ENCODE measurements at regions not wholly inside any gene's neighbourhood (a gene's known extent, or its start where the extent isn't known, plus 50 kb on each side); places are given as distances from the start of the nearest gene placed in this dataset.
"Not testable (repeated sequence)": the region's sequence is repeated elsewhere in the genome, so short reads cannot be mapped to it uniquely, and the experiment has no call there.

DNA sequence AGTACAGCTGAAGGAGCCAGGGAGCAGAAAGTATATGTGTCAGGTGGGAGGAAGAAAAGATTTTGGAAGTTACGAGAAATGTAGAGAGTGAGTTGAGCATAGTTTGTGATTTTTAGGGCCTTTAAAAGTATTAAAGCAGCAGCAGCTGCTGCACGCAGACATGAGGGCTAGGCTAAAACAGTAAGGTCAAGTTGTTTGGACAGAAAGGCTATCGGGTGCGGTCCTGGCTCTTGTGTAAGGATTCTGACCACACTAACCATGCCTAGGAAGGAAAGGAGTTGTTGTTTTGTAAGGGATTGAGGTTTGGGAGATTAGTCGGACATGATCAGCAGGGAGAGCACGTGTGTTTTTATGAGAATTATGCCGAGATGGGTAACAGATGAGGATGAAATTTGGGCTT, 991.6 kb upstream of the WWC1 start:
- H3K9me3 ChIP-seq (ENCODE audit: low read length); H3K27me3 ChIP-seq (ENCODE audit: control insufficient read depth in 1 of 2, insufficient read depth in 2 of 2, low read length in 2 of 2); ATAC-seq; H3K36me3 ChIP-seq (replicated peaks in 1 of 2; ENCODE audit: control insufficient read depth in 1 of 2, insufficient read depth in 2 of 2, low read length in 2 of 2); BruUV-seq (replicated peaks); H3K9ac ChIP-seq (ENCODE audit: insufficient read depth, low read depth, low read length); H3K4me2 ChIP-seq (ENCODE audit: low read depth, low read length); H3K79me2 ChIP-seq (ENCODE audit: insufficient read depth, low read length); POLR2A ChIA-PET; H3K4me3 ChIP-seq (replicated peaks in 1 of 3; ENCODE audit: insufficient read depth in 1 of 3, low read depth in 2 of 3, low read length in 3 of 3); FAIRE-seq; DNase-seq (ENCODE audit: low spot score); intact Hi-C loops (cut with micrococcal nuclease; ENCODE audit: unreplicated experiment); in situ Hi-C loops (cut with HindIII; ENCODE audit: extremely low pct_ligation_motif_present, low pct_unique_long_range_greater_than_20kb); H2AFZ ChIP-seq (ENCODE audit: low read length); H3K27ac ChIP-seq (ENCODE audit: extremely low read length, insufficient read depth, low read length); H4K20me1 ChIP-seq (ENCODE audit: insufficient read depth, low read length); CTCF ChIA-PET (ENCODE audit: low intra/inter-chr PET ratio, low total read pairs); H3K4me1 ChIP-seq (ENCODE audit: insufficient read depth, low read length): not testable (repeated sequence)
- 29% methylated on average over 7 of the region's 7 CpGs for WGBS (ENCODE audit: low lambda C conversion rate)

DNA sequence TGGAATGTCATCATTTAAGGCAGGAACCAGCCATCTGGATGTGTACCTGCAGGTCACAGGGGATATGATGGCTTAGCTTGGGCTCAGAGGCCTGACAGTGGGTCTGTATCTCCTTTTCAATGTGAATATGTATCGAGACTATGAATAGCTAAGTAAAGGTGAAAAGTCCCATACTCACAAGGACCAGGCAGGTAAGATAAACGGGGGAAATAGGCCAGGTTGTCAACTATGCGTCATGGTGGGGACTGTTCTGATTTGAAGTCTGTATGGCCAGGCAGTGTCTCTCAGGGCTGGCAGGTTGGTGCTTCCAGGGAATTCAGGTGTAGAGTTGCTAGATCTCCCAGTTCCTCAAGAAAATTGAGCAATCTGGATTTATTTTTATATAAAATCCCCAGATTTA, 987.9 kb upstream of the WWC1 start:
- no TSS peak for BruUV-seq (replicated peaks)
- H3K27me3 ChIP-seq (ENCODE audit: control insufficient read depth in 1 of 2, insufficient read depth in 2 of 2, low read length in 2 of 2), result no peaks in the 10 kb centered on the region; a peak in 1 of 5 replicates
- ChIA-PET CTCF (ENCODE audit: low intra/inter-chr PET ratio, low total read pairs) (no interaction called here), POLR2A (no interaction called here)
- in situ Hi-C loops (cut with HindIII; ENCODE audit: extremely low pct_ligation_motif_present, low pct_unique_long_range_greater_than_20kb), result no loop called here
- no peak overlapping the region for H3K4me2 ChIP-seq (ENCODE audit: low read depth, low read length)
- H2AFZ ChIP-seq (ENCODE audit: low read length), result no peak overlapping the region
- no peak for ATAC-seq
- H3K9ac ChIP-seq (ENCODE audit: insufficient read depth, low read depth, low read length), result no peak overlapping the region
- no peaks in the 10 kb centered on the region for H3K36me3 ChIP-seq (replicated peaks in 1 of 2; ENCODE audit: control insufficient read depth in 1 of 2, insufficient read depth in 2 of 2, low read length in 2 of 2)
- 5% methylated on average over 3 of the region's 3 CpGs for WGBS (ENCODE audit: low lambda C conversion rate)
- no peaks in the 10 kb centered on the region for H3K4me1 ChIP-seq (ENCODE audit: insufficient read depth, low read length)
- H3K27ac ChIP-seq (ENCODE audit: extremely low read length, insufficient read depth, low read length), result no peak overlapping the region
- intact Hi-C loops (cut with micrococcal nuclease; ENCODE audit: unreplicated experiment), result no loop called here
- DNase-seq (ENCODE audit: low spot score), result no peak
- no peaks in the 10 kb centered on the region for H3K79me2 ChIP-seq (ENCODE audit: insufficient read depth, low read length)
- no peak for FAIRE-seq
- no peaks in the 10 kb centered on the region for H4K20me1 ChIP-seq (ENCODE audit: insufficient read depth, low read length)
- no peaks in the 10 kb centered on the region for H3K9me3 ChIP-seq (ENCODE audit: low read length)
- H3K4me3 ChIP-seq (replicated peaks in 1 of 3; ENCODE audit: insufficient read depth in 1 of 3, low read depth in 2 of 3, low read length in 3 of 3), result no peak overlapping the region
- no peak for TF ChIP-seq NFYB (CRISPR knock-in tag; IDR thresholded peaks at IDR 0.05)
- TF ChIP-seq DR1 (CRISPR knock-in tag; IDR thresholded peaks at IDR 0.05), result no peak
- TF ChIP-seq, protein P1, sequence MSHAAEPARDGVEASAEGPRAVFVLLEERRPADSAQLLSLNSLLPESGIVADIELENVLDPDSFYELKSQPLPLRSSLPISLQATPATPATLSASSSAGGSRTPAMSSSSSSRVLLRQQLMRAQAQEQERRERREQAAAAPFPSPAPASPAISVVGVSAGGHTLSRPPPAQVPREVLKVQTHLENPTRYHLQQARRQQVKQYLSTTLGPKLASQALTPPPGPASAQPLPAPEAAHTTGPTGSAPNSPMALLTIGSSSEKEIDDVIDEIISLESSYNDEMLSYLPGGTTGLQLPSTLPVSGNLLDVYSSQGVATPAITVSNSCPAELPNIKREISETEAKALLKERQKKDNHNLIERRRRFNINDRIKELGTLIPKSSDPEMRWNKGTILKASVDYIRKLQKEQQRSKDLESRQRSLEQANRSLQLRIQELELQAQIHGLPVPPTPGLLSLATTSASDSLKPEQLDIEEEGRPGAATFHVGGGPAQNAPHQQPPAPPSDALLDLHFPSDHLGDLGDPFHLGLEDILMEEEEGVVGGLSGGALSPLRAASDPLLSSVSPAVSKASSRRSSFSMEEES (CRISPR knock-in tag; IDR thresholded peaks at IDR 0.05), result no peak
- TF ChIP-seq, protein P2, sequence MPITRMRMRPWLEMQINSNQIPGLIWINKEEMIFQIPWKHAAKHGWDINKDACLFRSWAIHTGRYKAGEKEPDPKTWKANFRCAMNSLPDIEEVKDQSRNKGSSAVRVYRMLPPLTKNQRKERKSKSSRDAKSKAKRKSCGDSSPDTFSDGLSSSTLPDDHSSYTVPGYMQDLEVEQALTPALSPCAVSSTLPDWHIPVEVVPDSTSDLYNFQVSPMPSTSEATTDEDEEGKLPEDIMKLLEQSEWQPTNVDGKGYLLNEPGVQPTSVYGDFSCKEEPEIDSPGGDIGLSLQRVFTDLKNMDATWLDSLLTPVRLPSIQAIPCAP (CRISPR knock-in tag; IDR thresholded peaks at IDR 0.05; ENCODE audit: low read depth), result no peak
- TF ChIP-seq PAF1 (CRISPR knock-in tag; IDR thresholded peaks at IDR 0.05), result no peak
- TF ChIP-seq, protein P3, sequence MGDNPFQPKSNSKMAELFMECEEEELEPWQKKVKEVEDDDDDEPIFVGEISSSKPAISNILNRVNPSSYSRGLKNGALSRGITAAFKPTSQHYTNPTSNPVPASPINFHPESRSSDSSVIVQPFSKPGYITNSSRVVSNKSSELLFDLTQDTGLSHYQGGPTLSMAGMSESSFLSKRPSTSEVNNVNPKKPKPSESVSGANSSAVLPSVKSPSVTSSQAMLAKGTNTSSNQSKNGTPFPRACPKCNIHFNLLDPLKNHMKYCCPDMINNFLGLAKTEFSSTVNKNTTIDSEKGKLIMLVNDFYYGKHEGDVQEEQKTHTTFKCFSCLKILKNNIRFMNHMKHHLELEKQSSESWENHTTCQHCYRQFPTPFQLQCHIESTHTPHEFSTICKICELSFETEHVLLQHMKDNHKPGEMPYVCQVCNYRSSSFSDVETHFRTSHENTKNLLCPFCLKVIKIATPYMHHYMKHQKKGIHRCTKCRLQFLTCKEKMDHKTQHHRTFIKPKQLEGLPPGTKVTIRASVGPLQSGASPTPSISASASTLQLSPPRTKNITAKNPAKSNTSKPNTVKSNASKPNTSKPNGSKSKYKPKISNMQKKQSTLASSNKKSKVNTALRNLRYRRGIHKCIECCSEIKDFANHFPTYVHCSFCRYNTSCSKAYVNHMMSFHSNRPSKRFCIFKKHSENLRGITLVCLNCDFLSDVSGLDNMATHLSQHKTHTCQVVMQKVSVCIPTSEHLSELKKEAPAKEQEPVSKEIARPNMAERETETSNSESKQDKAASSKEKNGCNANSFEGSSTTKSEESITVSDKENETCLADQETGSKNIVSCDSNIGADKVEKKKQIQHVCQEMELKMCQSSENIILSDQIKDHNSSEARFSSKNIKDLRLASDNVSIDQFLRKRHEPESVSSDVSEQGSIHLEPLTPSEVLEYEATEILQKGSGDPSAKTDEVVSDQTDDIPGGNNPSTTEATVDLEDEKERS (CRISPR knock-in tag; IDR thresholded peaks at IDR 0.05), result no peak
- TF ChIP-seq MIER3 (CRISPR knock-in tag; IDR thresholded peaks at IDR 0.05; ENCODE audit: borderline replicate concordance), result no peak
- no peak for TF ChIP-seq GATA4 (IDR thresholded peaks at IDR 0.05; ENCODE audit: borderline replicate concordance, low read depth)
- TF ChIP-seq EP300 (IDR thresholded peaks at IDR 0.05; ENCODE audit: low read depth in 2 of 2, low read length in 2 of 2), result no peak
- no peak for TF ChIP-seq EP300 (CRISPR knock-in tag; IDR thresholded peaks at IDR 0.05; ENCODE audit: borderline replicate concordance)
- TF ChIP-seq, protein P4, sequence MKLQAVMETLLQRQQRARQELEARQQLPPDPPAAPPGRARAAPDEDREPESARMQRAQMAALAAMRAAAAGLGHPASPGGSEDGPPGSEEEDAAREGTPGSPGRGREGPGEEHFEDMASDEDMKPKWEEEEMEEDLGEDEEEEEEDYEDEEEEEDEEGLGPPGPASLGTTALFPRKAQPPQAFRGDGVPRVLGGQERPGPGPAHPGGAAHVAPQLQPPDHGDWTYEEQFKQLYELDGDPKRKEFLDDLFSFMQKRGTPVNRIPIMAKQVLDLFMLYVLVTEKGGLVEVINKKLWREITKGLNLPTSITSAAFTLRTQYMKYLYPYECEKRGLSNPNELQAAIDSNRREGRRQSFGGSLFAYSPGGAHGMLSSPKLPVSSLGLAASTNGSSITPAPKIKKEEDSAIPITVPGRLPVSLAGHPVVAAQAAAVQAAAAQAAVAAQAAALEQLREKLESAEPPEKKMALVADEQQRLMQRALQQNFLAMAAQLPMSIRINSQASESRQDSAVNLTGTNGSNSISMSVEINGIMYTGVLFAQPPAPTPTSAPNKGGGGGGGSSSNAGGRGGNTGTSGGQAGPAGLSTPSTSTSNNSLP (IDR thresholded peaks at IDR 0.05; ENCODE audit: low read depth, low read length), result no peak
